Chondrocyte (in vitro differentiated cells): ENCODE measurements at regions not wholly inside any gene's neighbourhood (a gene's known extent, or its start where the extent isn't known, plus 50 kb on each side); places are given as distances from the start of the nearest gene placed in this dataset.

Source experiments
- DNase-seq: peaks from one replicate; pipeline ENCODE4 v3.0.0; 2021; ENCODE audit warnings: mixed read lengths, low spot score
- H3K27ac Mint-ChIP-seq: one replicate; pipeline ENCODE4 v1.8.0; 2021; ENCODE audit warnings: mild to moderate bottlenecking, moderate library complexity, mixed read lengths; ENCODE audit not compliant: unreplicated experiment
- H3K27me3 Mint-ChIP-seq: 2 replicates; pipeline ENCODE4 v1.8.0; 2021; ENCODE audit warnings: low read depth, mixed read lengths
- H3K36me3 Mint-ChIP-seq: 2 replicates; pipeline ENCODE4 v1.8.0; 2021; ENCODE audit warnings: low read depth, mixed read lengths
- H3K4me1 Mint-ChIP-seq: 2 replicates; pipeline ENCODE4 v1.8.0; 2021; ENCODE audit warnings: low read depth, mild to moderate bottlenecking, mixed read lengths
- H3K4me3 Mint-ChIP-seq: one replicate; pipeline ENCODE4 v1.8.0; 2021; ENCODE audit warnings: mild to moderate bottlenecking, moderate library complexity, mixed read lengths; ENCODE audit not compliant: unreplicated experiment
- H3K9me3 Mint-ChIP-seq: 2 replicates; pipeline ENCODE4 v1.8.0; 2021; ENCODE audit warnings: low read depth, mixed read lengths
- CTCF ChIP-seq: fragments of 200-600 bp; sonication (generic); IDR thresholded peaks from 2 replicates; pipeline ENCODE4 v1.5.0; 2021; ENCODE audit warnings: antibody characterized with exemption, mild to moderate bottlenecking, moderate library complexity

GRCh38 chr4:35541888-35542213 lies 702.5 kb downstream of the ARAP2 start:
- Mint-ChIP-seq H3K4me1 (peaks cover 5% of the 10 kb centered on the region), H3K27me3 (no peaks in the 10 kb centered on the region), H3K36me3 (no peaks in the 10 kb centered on the region), H3K9me3 (peaks cover 9% of the 10 kb centered on the region), H3K4me3 (no peak overlapping the region), H3K27ac (no peak overlapping the region)
- no peak for TF ChIP-seq CTCF
- no peak for DNase-seq

GRCh38 chr4:35548921-35549320 lies 695.4 kb downstream of the ARAP2 start:
- Mint-ChIP-seq H3K4me1 (no peaks in the 10 kb centered on the region), H3K27me3 (no peaks in the 10 kb centered on the region), H3K36me3 (no peaks in the 10 kb centered on the region), H3K4me3 (no peak overlapping the region), H3K9me3 (peaks cover 2% of the 10 kb centered on the region), H3K27ac (no peak overlapping the region)
- TF ChIP-seq CTCF, result no peak
- DNase-seq, result no peak

- no peaks in the 10 kb centered on the region for H3K4me1 Mint-ChIP-seq
- H3K36me3 Mint-ChIP-seq, result no peaks in the 10 kb centered on the region
Measured at GRCh38 chr4:35556387-35556786, 687.9 kb downstream of the ARAP2 start.

GRCh38 chr4:35559559-35560365 lies 684.6 kb downstream of the ARAP2 start:
- peaks cover 4% of the 10 kb centered on the region for H3K9me3 Mint-ChIP-seq
- H3K4me3 Mint-ChIP-seq, result no peak overlapping the region
- H3K27me3 Mint-ChIP-seq, result no peaks in the 10 kb centered on the region
- no peaks in the 10 kb centered on the region for H3K36me3 Mint-ChIP-seq
- DNase-seq, result peak; percentile 69
- H3K4me1 Mint-ChIP-seq, result no peaks in the 10 kb centered on the region
- no peak overlapping the region for H3K27ac Mint-ChIP-seq
- no peak for TF ChIP-seq CTCF

More at GRCh38 chr4:35556387-35556786, 687.9 kb downstream of the ARAP2 start:
- no peaks in the 10 kb centered on the region for H3K27me3 Mint-ChIP-seq
- no peak overlapping the region for H3K27ac Mint-ChIP-seq
- peaks cover 4% of the 10 kb centered on the region for H3K9me3 Mint-ChIP-seq
- TF ChIP-seq CTCF, result no peak
- no peak overlapping the region for H3K4me3 Mint-ChIP-seq
- DNase-seq, result no peak

- TF ChIP-seq CTCF, result no peak
- Mint-ChIP-seq H3K27me3 (no peaks in the 10 kb centered on the region), H3K4me1 (no peaks in the 10 kb centered on the region), H3K27ac (no peak overlapping the region), H3K4me3 (no peak overlapping the region), H3K36me3 (no peaks in the 10 kb centered on the region), H3K9me3 (peaks cover 4% of the 10 kb centered on the region)
- DNase-seq, result no peak
Measured at GRCh38 chr4:35562861-35563260, 681.5 kb downstream of the ARAP2 start.
